ENCODE measurements at regions not wholly inside any gene's neighbourhood (a gene's known extent, or its start where the extent isn't known, plus 50 kb on each side); places are given as distances from the start of the nearest gene placed in this dataset.

DNA sequence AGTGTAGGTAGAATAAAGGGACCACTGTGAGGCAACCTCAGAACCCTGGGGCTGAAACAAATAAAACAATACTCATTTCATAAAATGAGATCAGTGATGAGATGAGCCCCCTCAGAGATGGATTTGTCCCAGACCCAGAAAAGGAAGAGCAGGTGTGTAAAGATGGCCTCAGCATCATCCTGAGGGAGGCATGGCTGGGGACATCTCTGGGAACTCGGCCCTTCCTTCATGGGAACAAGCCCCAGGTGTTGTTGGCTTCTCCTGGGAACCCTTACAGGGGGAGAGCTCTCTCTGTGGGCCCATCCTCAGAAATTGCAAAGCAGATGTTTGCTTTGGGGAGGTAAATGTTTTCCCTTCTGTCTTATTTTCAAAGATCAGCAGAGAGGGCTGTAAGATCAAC lies 133.2 kb upstream of the USP24 start:
- DNase-seq, result no peak
- Histone ChIP-seq H3K4me3 (ENCODE audit: low read depth, low read length) (no peak overlapping the region), H3K9me3 (no peaks in the 10 kb centered on the region), H3K27me3 (no peaks in the 10 kb centered on the region), H3K36me3 (no peaks in the 10 kb centered on the region), H3K4me1 (no peaks in the 10 kb centered on the region)
- TF ChIP-seq, protein P1, sequence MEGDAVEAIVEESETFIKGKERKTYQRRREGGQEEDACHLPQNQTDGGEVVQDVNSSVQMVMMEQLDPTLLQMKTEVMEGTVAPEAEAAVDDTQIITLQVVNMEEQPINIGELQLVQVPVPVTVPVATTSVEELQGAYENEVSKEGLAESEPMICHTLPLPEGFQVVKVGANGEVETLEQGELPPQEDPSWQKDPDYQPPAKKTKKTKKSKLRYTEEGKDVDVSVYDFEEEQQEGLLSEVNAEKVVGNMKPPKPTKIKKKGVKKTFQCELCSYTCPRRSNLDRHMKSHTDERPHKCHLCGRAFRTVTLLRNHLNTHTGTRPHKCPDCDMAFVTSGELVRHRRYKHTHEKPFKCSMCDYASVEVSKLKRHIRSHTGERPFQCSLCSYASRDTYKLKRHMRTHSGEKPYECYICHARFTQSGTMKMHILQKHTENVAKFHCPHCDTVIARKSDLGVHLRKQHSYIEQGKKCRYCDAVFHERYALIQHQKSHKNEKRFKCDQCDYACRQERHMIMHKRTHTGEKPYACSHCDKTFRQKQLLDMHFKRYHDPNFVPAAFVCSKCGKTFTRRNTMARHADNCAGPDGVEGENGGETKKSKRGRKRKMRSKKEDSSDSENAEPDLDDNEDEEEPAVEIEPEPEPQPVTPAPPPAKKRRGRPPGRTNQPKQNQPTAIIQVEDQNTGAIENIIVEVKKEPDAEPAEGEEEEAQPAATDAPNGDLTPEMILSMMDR (IDR thresholded peaks at IDR 0.05; ENCODE audit: low read depth, low read length), result no peak

DNA sequence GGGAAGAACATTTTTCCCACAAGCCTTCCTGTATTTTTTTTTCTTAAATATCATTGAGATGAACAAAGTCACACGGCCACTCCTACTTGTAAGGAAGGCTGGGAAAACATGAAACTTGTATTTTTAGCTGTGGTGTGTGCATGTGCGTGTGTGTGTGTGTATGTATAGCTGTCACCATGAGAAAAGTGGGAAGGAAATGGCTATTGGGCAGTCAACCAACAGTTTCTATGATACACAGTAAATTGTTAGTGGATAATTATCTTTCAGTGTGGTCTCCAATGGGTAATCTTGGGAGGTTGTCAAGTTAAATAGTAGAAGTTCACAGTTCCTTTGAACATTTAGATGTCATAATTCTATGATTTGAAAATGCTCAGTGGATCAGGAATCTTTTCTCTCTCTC lies 132.7 kb upstream of the USP24 start:
- no peaks in the 10 kb centered on the region for H3K27me3 ChIP-seq
- DNase-seq, result no peak
- H3K4me3 ChIP-seq (ENCODE audit: low read depth, low read length), result no peak overlapping the region
- no peaks in the 10 kb centered on the region for H3K9me3 ChIP-seq
- no peaks in the 10 kb centered on the region for H3K36me3 ChIP-seq
- TF ChIP-seq, protein P1 (IDR thresholded peaks at IDR 0.05; ENCODE audit: low read depth, low read length), result no peak
- no peaks in the 10 kb centered on the region for H3K4me1 ChIP-seq

DNA sequence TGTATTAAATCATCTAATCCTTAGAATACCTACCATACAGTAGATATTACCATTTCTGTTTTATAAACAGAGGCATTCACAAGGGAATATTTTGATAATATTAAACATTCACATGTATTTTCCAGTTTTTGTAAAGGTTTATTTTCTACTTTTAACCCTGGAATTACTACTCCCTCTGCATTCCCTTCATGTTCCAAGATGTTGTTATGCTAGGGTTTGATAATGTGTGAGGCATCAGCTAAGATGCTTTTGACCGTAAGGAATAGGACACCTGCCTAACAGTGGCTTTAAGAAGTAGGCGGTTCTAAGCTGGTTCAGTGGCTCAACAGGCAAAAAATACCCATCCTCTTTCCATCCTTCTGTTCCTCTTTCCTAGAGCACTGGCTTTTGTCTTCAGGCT lies 131.9 kb upstream of the USP24 start:
- TF ChIP-seq, protein P1 (IDR thresholded peaks at IDR 0.05; ENCODE audit: low read depth, low read length), result no peak
- no peak for DNase-seq

DNA sequence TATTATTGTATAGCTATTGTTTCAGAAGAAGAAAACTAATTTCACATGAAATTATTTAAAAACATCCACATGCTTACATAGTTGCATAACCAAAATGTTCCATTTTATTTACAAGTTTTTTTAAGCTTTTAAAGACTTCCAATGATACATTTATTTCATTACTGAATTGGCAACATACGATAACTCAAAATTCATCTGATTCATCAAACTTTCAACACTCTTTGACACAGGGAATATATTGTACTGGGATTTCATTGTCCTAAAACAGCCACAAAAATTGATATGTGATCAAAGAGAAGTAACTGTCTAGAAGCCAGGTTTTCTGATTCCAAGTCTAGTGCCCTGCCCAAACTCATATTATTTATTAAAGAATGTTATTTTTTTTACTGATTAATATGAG lies 131.4 kb upstream of the USP24 start:
- Histone ChIP-seq H3K9me3 (no peaks in the 10 kb centered on the region), H3K27me3 (no peaks in the 10 kb centered on the region), H3K4me3 (ENCODE audit: low read depth, low read length) (no peak overlapping the region), H3K4me1 (no peaks in the 10 kb centered on the region), H3K36me3 (no peaks in the 10 kb centered on the region)
- no peak for DNase-seq
- TF ChIP-seq, protein P1 (IDR thresholded peaks at IDR 0.05; ENCODE audit: low read depth, low read length), result no peak

More for the DNA sequence above, 131.9 kb upstream of the USP24 start:
- Histone ChIP-seq H3K9me3 (no peaks in the 10 kb centered on the region), H3K4me1 (no peaks in the 10 kb centered on the region), H3K36me3 (no peaks in the 10 kb centered on the region), H3K4me3 (ENCODE audit: low read depth, low read length) (no peak overlapping the region), H3K27me3 (no peaks in the 10 kb centered on the region)

DNA sequence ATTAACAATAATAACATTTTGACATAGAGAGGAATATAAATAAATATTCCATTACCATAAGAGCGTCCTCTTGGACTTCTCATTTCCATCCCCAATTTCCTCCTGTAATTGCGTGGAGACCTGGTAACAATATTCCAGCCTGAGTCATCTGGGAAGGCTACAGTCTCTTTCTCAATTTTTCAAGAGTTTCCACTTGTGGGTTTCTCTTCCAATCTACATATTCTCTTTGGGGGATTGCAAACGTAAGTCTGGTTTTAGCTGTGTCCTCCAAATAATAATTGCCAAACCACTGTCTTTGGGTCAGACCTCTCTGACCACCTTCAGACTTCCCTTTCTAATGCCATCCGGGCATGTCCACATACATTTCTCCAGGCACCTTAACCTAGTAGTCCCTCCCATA lies 124.5 kb upstream of the USP24 start:
- Histone ChIP-seq H3K36me3 (no peaks in the 10 kb centered on the region), H3K27me3 (no peaks in the 10 kb centered on the region), H3K4me1 (no peaks in the 10 kb centered on the region), H3K4me3 (ENCODE audit: low read depth, low read length) (no peak overlapping the region), H3K9me3 (no peaks in the 10 kb centered on the region)
- TF ChIP-seq, protein P1 (IDR thresholded peaks at IDR 0.05; ENCODE audit: low read depth, low read length), result no peak
- no peak for DNase-seq

DNA sequence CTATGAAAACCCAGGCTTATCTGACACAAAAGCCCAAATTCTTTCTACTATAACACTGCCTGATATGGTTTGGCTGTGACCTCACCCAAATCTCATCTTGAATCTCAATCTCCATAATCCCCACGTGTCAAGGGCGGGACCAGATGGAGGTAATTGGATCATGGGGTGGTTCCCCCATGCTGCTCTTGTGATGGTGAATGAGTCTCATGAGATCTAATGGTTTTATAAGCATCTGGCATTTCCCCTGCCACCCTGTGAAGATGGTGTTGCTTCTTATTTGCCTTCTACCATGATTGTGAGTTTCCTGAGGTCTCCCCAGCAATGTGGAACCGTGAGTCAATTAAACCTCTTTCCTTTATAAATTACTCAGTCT lies 123.3 kb upstream of the USP24 start:
- H3K4me3 ChIP-seq (ENCODE audit: low read depth, low read length), result no peak overlapping the region
- H3K36me3 ChIP-seq, result no peaks in the 10 kb centered on the region
- DNase-seq, result no peak
- no peaks in the 10 kb centered on the region for H3K27me3 ChIP-seq
- TF ChIP-seq, protein P1 (IDR thresholded peaks at IDR 0.05; ENCODE audit: low read depth, low read length), result no peak
- H3K4me1 ChIP-seq, result no peaks in the 10 kb centered on the region
- no peaks in the 10 kb centered on the region for H3K9me3 ChIP-seq
